ENCODE measurements at regions not wholly inside any gene's neighbourhood (a gene's known extent, or its start where the extent isn't known, plus 50 kb on each side); places are given as distances from the start of the nearest gene placed in this dataset.

DNA sequence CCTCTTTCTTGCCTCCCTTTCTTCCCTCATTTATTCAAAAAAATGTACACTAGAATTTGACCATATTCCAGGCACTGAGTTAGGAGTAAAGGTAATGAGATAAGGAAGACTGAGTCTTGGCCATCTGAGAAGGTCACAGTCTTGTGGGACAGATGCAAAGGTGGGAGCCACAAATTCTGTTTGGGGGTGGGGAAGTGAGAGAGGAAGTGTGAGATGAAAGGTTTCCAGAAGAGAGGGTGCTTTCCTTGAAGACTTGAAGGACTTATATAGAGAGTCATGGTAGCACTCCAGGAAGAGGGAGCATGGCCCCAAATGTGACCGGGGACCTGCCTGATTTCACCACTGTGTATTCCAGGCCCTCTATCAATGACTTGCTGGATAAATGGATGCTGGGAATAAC lies 320.6 kb downstream of the LPIN1 start:
- TF ChIP-seq ZFX (IDR thresholded peaks at IDR 0.05; ENCODE audit: borderline replicate concordance): no peak
- TF ChIP-seq CTCF (IDR thresholded peaks at IDR 0.05): no peak
- H3K27ac ChIP-seq: no peak overlapping the region

DNA sequence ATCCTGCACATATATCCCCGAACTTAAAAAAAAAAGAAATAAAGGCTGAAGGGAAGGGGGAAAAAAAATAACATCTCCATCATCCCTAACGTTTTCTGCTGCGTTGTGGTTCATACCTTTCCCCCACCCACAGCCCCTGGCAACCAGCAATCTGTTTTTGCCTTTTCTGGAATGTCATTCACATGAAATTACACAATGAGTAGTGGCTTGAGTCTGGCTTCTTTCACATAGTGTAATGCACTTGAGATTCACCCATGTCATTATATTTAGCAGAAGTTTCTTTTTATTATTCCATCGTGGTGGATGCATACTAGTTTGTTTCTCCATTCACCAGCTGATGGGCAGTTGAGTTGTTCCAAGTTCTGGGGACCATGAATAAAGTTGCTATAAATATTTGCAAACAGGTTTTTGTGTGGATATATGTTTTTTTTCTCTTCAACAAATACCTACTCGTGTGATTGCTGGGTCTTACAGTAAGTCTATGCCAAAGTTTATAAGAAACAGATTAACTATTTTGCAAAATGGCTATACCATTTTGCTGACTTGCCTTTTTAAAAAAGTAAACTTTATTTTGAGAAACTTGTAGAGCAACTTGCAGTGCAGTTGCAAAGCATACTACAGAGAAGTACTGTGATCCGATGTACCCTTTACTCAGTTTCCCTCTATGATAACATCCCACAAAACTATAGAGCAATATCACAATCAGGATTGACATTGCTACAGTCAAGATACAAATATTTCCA lies 322.5 kb downstream of the LPIN1 start:
- TF ChIP-seq ZFX (IDR thresholded peaks at IDR 0.05; ENCODE audit: borderline replicate concordance): no peak
- no peak overlapping the region for H3K27ac ChIP-seq

DNA sequence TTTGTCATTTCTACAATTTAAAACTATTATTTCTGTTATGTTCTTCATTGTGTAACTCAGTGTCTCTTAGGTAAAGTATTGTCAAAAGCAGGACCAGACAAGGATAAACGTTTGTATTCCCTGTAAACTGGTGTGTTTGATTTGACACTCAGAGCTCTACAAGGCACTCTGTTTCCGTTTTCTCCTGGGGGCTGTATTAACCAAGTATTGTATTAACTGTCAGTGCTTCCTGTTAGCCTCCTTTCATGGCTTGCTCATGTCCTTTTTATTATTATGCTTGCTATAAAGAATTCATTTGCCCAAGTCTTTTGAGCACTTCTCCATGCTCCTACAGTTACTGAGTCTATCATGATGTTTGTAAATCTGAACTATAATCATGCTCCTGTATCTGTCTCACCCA lies 323.7 kb downstream of the LPIN1 start:
- TF ChIP-seq ZFX (IDR thresholded peaks at IDR 0.05; ENCODE audit: borderline replicate concordance): no peak
- TF ChIP-seq CTCF (IDR thresholded peaks at IDR 0.05): no peak
- no peak overlapping the region for H3K27ac ChIP-seq

GRCh38 chr2:12070581-12070980 lies 324.1 kb downstream of the LPIN1 start:
- H3K27ac ChIP-seq: no peak overlapping the region
- TF ChIP-seq CTCF (IDR thresholded peaks at IDR 0.05): no peak
- TF ChIP-seq ZFX (IDR thresholded peaks at IDR 0.05; ENCODE audit: borderline replicate concordance): no peak

- H3K27ac ChIP-seq: no peak overlapping the region
- TF ChIP-seq CTCF (IDR thresholded peaks at IDR 0.05) (no peak), ZFX (IDR thresholded peaks at IDR 0.05; ENCODE audit: borderline replicate concordance) (no peak)
Observed at GRCh38 chr2:12071318-12071717, 324.9 kb downstream of the LPIN1 start.

DNA sequence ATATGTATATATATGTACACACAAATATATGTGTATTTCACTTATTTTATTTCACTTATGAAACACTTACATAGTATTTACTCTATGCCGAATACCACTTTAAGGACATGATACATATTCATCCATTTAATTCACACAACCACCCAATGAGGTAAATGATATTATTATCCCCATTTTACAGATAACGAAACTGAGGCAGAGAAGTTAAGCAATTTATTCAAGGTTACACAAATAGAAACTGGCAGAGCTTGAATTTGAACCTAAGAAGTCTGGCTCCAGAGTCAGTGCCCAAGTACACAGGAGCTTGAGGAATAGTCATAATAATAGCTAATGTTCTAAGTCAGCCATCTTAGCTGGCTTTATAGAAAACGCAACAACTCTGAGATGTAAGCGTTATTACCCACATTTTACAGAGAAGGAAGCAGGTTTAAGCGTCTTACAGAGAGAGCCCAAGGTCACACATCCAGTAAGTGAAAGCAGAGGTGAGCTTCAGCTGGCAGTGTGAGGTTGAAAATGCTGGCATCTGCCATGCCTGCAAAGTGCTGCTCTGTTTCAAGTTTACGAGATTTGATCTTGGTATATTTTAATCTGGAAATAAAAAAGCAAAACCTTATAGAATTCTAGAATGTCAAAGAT lies 326.9 kb downstream of the LPIN1 start:
- TF ChIP-seq CTCF (IDR thresholded peaks at IDR 0.05): no peak
- no peak for TF ChIP-seq ZFX (IDR thresholded peaks at IDR 0.05; ENCODE audit: borderline replicate concordance)
- H3K27ac ChIP-seq: no peak overlapping the region

DNA sequence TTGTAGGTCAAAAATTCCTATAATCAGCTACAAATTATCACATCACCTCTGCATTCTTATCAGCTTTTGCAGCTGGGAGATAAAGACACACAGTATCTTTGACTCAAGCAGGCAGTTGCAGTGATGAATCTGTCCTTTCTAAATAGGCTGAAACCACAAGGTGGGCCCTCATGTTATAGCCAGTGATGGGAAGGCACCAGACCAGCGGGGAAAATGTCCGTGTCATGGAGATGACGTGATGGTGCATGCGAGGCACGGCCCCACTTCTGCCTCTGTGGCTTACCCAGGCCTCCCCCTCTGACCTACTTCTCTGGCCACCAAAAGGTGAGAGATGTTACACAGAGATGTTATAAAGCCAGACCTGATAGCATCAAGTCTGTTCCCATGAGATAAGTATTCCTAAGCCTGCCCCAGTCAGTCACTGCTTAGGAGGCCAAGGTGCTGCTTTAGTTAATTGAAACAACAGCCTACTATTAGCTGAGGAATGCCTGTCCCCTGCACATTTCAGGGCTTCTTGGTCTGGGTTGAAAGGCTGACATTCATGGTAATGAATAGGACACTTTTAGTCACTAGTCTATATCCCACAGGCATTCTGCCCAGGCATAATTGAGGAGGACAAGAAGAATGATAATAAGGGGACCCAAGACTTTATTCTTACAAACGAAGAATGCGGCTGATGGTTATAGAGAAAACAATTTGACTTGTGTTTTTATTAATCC lies 327.9 kb downstream of the LPIN1 start:
- no peak overlapping the region for H3K27ac ChIP-seq
- no peak for TF ChIP-seq CTCF (IDR thresholded peaks at IDR 0.05)
- no peak for TF ChIP-seq ZFX (IDR thresholded peaks at IDR 0.05; ENCODE audit: borderline replicate concordance)

Measured in 22Rv1 (cell line).